NCI-H2227 (cell line): ENCODE measurements at regions not wholly inside any gene's neighbourhood (a gene's known extent, or its start where the extent isn't known, plus 50 kb on each side); places are given as distances from the start of the nearest gene placed in this dataset.
A peak's percentile ranks its signal among the peaks of the same experiment; 100 is the strongest.

Experiments used
- DNase-seq: peaks from one replicate; lab custom pipeline; 2025; ENCODE audit not compliant: unreplicated experiment; lab: John Stamatoyannopoulos, UW

DNA sequence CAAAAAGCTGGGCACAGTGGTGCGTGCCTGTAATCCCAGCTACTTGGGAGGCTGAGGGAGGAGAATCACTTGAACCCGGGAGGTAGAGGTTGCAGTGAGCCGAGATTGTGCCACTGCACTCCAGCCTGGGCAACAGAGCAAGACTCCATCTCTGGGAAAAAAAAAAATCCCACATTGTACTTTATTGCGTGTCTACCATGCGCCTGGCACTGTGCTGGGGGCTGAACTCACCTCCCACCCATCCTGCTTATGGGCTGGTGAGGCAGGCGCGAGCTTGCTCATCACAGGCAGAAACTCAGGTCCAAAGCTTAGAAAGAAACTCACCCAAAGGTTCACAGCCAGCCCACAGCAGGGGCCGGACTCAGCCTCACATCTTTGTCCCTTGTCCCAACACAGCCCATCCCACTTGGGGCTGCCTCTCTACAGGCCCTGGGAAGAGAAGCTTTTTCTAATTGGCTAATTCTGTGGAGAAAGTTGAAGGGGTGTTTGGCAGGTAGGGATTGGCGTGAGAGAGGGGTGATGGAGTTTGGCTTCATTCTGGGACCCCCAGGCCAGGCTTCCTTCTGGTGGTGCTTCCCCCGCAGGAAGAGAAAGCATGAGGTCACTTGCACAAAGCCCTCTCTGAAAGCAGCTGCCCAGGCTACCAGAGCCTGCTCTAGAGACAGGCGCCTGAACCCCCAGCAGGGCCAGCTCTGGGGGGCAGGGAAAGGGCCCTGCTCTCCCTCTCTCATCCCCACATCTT lies 122.6 kb upstream of the SMAD3 start:
- no peak for DNase-seq

GRCh38 chr15:66943456-66944095 lies 121.8 kb upstream of the SMAD3 start:
- DNase-seq = no peak

GRCh38 chr15:66944121-66944520 lies 121.3 kb upstream of the SMAD3 start:
- DNase-seq = no peak

DNA sequence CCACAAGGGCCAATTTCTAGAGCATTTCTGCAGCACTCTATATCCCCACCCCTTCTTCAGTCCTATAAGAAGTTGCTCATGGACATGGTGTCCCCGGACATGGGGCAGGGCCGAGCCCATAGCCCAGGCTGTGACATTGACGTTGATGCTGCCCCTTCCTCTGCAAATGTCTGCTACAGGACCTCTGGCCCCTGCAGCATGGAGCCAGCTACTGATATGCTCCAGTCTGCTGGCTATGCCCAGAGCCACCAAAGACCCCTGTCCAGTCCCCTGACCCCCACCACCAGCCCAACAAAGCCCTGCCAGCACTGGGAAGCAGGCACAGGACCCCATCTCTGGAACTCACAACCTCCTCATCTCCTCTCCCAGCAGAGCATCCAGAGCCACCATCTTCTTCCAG lies 120.1 kb upstream of the SMAD3 start:
- no peak for DNase-seq

GRCh38 chr15:66945842-66946241 lies 119.6 kb upstream of the SMAD3 start:
- DNase-seq = no peak

DNA sequence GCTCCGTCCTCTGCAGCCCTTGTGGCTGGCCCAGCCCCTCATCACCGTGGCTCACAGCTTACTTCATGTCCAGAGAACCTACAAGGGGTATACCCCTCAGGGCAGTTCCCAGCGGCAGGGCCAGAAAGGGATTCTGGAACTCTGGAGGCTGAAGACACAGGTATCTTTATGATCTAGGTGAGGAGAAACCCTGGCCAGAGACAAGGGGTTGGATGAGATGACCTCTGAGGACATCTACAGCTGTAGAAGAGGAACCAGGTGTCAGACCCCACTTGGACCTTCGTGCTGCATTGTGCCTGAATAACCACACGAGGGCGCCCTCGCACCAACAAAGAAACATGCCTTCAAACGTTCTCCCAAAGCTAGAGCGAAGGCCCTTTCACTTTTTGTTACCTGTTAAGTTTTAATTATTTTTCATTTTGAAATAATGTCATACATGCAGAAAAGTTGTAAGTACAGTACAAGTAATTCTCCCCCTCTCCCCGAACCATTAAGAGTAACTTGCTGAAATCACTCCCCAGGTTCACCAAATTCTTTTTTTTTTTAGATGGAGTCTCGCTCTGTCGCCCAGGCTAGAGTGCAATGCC lies 118.7 kb upstream of the SMAD3 start:
- peak; percentile 46 for DNase-seq

GRCh38 chr15:66947471-66947870 lies 117.9 kb upstream of the SMAD3 start:
- no peak for DNase-seq

DNA sequence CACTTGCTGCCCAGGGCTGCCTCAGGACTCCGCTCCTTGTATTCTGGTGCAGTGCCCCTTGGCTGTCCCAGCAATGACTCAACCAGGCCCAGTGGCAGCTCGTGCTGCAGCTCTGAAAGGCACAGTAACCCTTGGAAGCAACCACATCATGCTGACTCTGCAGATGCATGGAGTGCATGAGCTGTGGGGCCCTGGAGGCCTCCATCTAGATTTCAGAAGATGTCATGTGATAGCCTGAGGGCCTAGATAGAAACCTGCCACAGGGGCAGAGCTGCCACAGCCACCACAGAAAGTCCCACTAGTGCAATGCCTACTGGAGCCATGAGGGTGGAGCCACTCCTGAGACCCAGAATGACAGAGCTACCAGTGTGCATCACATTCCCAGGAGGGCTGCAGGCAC lies 117.1 kb upstream of the SMAD3 start:
- DNase-seq = no peak

DNA sequence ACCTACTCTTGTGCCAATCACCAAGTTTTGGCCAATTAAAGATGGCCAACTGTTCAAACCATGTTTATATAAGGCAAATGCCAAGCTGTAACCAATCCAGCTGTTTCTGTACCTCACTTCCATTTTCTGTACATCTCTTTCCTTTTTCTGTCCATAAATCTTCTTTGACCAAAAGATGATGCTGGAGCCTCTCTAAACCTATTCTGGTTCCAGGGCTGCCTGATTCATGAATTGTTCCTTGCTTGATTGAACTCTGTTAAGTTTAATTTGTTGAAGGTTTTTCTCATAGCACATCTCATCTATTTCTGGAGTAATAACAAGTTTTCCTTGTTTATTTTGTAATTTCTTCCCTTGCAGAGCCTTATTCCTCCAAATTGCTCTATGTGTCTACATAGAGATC lies 115.3 kb upstream of the SMAD3 start:
- no peak for DNase-seq

- DNase-seq = no peak
Observed at GRCh38 chr15:66951531-66952320, 113.7 kb upstream of the SMAD3 start.

- DNase-seq = no peak
Observed at GRCh38 chr15:66952756-66953522, 112.5 kb upstream of the SMAD3 start.

DNA sequence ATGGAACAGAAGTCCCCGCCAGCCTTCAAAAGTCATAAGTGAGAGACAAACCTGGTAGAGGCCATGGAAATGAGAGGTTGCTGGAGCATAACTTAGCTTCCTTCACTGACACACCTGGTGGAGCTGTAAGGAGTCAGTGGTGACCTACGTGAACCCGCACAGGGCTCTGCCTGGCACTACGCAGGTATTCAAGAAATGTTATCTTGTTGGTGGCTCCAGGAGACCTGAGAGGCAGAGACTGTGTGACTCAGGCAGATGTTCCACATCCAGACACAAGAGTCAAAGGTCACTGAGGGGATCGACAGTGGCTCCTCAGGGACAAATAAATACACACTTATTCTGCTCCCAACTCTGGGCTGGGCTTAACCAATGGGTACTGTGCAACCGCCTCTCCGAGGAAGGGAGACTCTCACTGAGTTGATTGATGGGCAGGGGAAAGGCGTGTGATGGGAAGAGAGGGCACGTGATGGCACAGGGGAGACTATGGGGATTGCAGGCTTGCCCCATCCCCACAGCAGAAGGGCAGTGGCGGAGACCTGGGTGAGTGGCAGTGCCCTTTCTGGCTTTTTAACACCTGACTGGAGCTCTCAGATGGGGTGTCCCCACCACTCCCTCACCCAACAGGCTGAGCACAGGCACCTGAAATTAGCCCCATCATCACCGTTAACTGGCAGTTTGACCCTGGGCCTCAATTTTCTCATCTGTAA lies 111.7 kb upstream of the SMAD3 start:
- DNase-seq = no peak

GRCh38 chr15:66954601-66955000 lies 110.8 kb upstream of the SMAD3 start:
- no peak for DNase-seq

DNA sequence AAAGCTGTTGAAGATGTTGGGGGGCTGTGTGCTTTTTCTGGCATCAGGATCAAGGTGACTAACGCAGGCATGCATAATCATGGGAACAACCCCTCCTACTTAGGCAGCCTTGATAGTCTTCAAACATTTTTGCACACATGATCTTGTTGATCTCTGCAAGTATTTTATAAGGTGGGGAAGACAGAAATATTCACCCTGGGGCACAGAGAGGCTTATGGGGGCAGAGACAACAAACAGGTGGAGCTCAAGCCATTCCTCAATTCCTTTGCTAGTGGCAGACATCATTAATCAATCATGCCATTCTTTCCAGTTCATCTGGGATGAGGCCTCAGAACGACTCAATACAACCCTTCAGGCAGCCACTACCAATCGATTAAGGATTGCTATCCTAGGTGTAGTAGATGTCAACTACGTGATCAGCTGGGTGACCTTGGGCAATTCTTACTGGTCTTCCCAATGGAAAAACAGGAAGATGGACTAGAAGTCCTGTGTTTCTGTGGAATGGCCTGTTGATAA lies 110.3 kb upstream of the SMAD3 start:
- DNase-seq = no peak

DNA sequence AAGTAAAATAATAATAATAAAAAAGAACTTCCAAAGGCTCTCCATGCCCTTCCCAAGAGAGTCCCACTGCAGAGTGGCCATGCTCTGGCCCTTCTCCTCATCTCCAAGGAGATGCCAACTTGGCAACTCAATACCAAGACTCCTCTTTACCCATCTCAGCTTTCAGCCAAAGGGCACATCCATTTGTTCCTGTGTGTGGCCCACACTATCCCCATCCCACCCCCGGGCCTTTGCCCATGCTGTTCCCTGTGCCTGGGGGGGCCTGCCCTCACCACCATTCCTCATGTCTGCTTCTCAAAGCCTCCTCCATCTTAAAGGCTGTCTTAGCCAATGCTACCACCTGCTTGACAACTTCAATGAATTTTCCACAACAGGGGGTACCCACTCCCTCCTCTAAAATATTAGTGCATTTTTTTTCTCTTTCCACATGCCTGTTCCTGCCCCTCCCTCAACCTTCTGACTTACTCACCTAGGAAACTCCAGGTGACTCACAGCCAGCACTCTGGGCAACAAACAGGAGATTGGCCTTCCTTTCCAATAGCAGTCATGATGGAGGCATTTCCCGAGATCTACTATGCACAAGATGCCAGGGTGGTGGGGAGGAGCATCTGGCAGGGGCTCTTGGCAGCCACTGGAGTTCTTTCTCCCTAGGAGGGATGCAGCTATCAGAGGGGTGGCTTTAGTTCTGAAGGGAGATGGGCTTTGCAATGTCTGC lies 109.4 kb upstream of the SMAD3 start:
- DNase-seq = no peak

GRCh38 chr15:66956672-66957430 lies 108.6 kb upstream of the SMAD3 start:
- no peak for DNase-seq

GRCh38 chr15:66957431-66957720 lies 108.0 kb upstream of the SMAD3 start:
- DNase-seq = no peak

DNA sequence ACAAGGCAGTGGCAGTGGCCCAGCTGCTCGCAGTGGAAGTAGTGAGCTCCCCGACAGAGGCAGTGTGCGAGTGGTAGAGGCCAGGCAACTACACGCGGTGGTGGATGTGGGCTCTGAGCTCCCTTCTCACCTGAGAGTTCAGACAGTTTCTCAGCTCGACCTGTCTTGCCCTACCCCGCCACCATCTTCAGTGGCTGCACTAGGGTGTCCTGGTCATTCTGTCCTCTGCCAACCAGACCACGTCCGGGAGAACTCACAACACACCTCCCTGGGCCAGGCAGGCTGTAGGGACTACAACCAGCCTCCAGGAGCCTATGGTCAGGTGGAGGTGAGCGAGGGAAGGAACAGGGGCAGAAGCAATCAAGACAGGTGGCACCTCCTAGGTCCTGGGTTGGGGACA lies 106.3 kb upstream of the SMAD3 start:
- no peak for DNase-seq

- DNase-seq = no peak
Observed at GRCh38 chr15:66959875-66960274, 105.5 kb upstream of the SMAD3 start.
